ENCODE measurements at regions not wholly inside any gene's neighbourhood (a gene's known extent, or its start where the extent isn't known, plus 50 kb on each side); places are given as distances from the start of the nearest gene placed in this dataset.
A peak's percentile ranks its signal among the peaks of the same experiment; 100 is the strongest.

GRCh38 chr16:16867973-16868372, 489.0 kb downstream of the NPIPA7 start:
- Histone ChIP-seq H3K27ac (ENCODE audit: low read length) (no peak overlapping the region), H3K27me3 (ENCODE audit: insufficient read depth, low read length) (no peaks in the 10 kb centered on the region), H3K9ac (ENCODE audit: low read depth, low read length) (no peak overlapping the region), H3K4me1 (ENCODE audit: insufficient read depth, low read length) (peaks cover 14% of the 10 kb centered on the region; the same call in 1 of the 2 replicates), H3K9me3 (ENCODE audit: insufficient read depth, low read depth, low read length) (no peaks in the 10 kb centered on the region), H3K4me3 (ENCODE audit: low read length) (no peak overlapping the region; the same call in 1 of the 2 replicates), H3K36me3 (ENCODE audit: insufficient read depth, low read depth, low read length) (no peaks in the 10 kb centered on the region)

GRCh38 chr16:16868727-16869126, 489.8 kb downstream of the NPIPA7 start:
- H3K4me1 ChIP-seq (ENCODE audit: insufficient read depth, low read length) = peaks cover 14% of the 10 kb centered on the region; the same call in 1 of the 2 replicates
- H3K4me3 ChIP-seq (ENCODE audit: low read length) = peak overlapping the region; percentile 31; the same call in 1 of the 2 replicates
- no peaks in the 10 kb centered on the region for H3K9me3 ChIP-seq (ENCODE audit: insufficient read depth, low read depth, low read length)
- no peaks in the 10 kb centered on the region for H3K36me3 ChIP-seq (ENCODE audit: insufficient read depth, low read depth, low read length)
- no peaks in the 10 kb centered on the region for H3K27me3 ChIP-seq (ENCODE audit: insufficient read depth, low read length)
- H3K9ac ChIP-seq (ENCODE audit: low read depth, low read length) = peak overlapping the region; percentile 54; the same call in 1 of the 2 replicates
- H3K27ac ChIP-seq (ENCODE audit: low read length) = peak overlapping the region; percentile 59

- H3K4me3 ChIP-seq (ENCODE audit: low read length) = no peak overlapping the region
- H3K9me3 ChIP-seq (ENCODE audit: insufficient read depth, low read depth, low read length) = no peaks in the 10 kb centered on the region
- H3K27me3 ChIP-seq (ENCODE audit: insufficient read depth, low read length) = no peaks in the 10 kb centered on the region
- peaks cover 17% of the 10 kb centered on the region; the same call in 1 of the 2 replicates for H3K4me1 ChIP-seq (ENCODE audit: insufficient read depth, low read length)
- no peak overlapping the region for H3K9ac ChIP-seq (ENCODE audit: low read depth, low read length)
- H3K27ac ChIP-seq (ENCODE audit: low read length) = no peak overlapping the region
- H3K36me3 ChIP-seq (ENCODE audit: insufficient read depth, low read depth, low read length) = no peaks in the 10 kb centered on the region
Measured at GRCh38 chr16:16869746-16870145, 490.8 kb downstream of the NPIPA7 start.

- Histone ChIP-seq H3K9ac (ENCODE audit: low read depth, low read length) (no peak overlapping the region), H3K9me3 (ENCODE audit: insufficient read depth, low read depth, low read length) (no peaks in the 10 kb centered on the region), H3K27ac (ENCODE audit: low read length) (no peak overlapping the region), H3K27me3 (ENCODE audit: insufficient read depth, low read length) (no peaks in the 10 kb centered on the region), H3K4me3 (ENCODE audit: low read length) (no peak overlapping the region), H3K36me3 (ENCODE audit: insufficient read depth, low read depth, low read length) (no peaks in the 10 kb centered on the region), H3K4me1 (ENCODE audit: insufficient read depth, low read length) (peaks cover 17% of the 10 kb centered on the region; the same call in 1 of the 2 replicates)
Measured at GRCh38 chr16:16871196-16871595, 492.3 kb downstream of the NPIPA7 start.

- Histone ChIP-seq H3K27me3 (ENCODE audit: insufficient read depth, low read length) (no peaks in the 10 kb centered on the region), H3K4me1 (ENCODE audit: insufficient read depth, low read length) (peaks cover 10% of the 10 kb centered on the region), H3K9me3 (ENCODE audit: insufficient read depth, low read depth, low read length) (no peaks in the 10 kb centered on the region), H3K27ac (ENCODE audit: low read length) (no peak overlapping the region), H3K4me3 (ENCODE audit: low read length) (no peak overlapping the region), H3K36me3 (ENCODE audit: insufficient read depth, low read depth, low read length) (no peaks in the 10 kb centered on the region), H3K9ac (ENCODE audit: low read depth, low read length) (no peak overlapping the region)
Measured at GRCh38 chr16:16877061-16877460, 498.1 kb downstream of the NPIPA7 start.

GRCh38 chr16:16879567-16880251, 500.8 kb downstream of the NPIPA7 start:
- no peak overlapping the region for H3K27ac ChIP-seq (ENCODE audit: low read length)
- H3K9me3 ChIP-seq (ENCODE audit: insufficient read depth, low read depth, low read length) = no peaks in the 10 kb centered on the region
- H3K4me3 ChIP-seq (ENCODE audit: low read length) = no peak overlapping the region
- peaks cover 8% of the 10 kb centered on the region for H3K4me1 ChIP-seq (ENCODE audit: insufficient read depth, low read length)
- H3K9ac ChIP-seq (ENCODE audit: low read depth, low read length) = no peak overlapping the region
- H3K27me3 ChIP-seq (ENCODE audit: insufficient read depth, low read length) = no peaks in the 10 kb centered on the region
- H3K36me3 ChIP-seq (ENCODE audit: insufficient read depth, low read depth, low read length) = no peaks in the 10 kb centered on the region

GRCh38 chr16:16881814-16882213, 502.9 kb downstream of the NPIPA7 start:
- Histone ChIP-seq H3K27ac (ENCODE audit: low read length) (no peak overlapping the region), H3K4me1 (ENCODE audit: insufficient read depth, low read length) (peaks cover 8% of the 10 kb centered on the region), H3K36me3 (ENCODE audit: insufficient read depth, low read depth, low read length) (no peaks in the 10 kb centered on the region), H3K9me3 (ENCODE audit: insufficient read depth, low read depth, low read length) (no peaks in the 10 kb centered on the region), H3K4me3 (ENCODE audit: low read length) (no peak overlapping the region), H3K27me3 (ENCODE audit: insufficient read depth, low read length) (no peaks in the 10 kb centered on the region), H3K9ac (ENCODE audit: low read depth, low read length) (no peak overlapping the region)

- H3K36me3 ChIP-seq (ENCODE audit: insufficient read depth, low read depth, low read length) = no peaks in the 10 kb centered on the region
- H3K27ac ChIP-seq (ENCODE audit: low read length) = no peak overlapping the region
- no peak overlapping the region for H3K9ac ChIP-seq (ENCODE audit: low read depth, low read length)
- peaks cover 8% of the 10 kb centered on the region for H3K4me1 ChIP-seq (ENCODE audit: insufficient read depth, low read length)
- no peaks in the 10 kb centered on the region for H3K9me3 ChIP-seq (ENCODE audit: insufficient read depth, low read depth, low read length)
- no peak overlapping the region for H3K4me3 ChIP-seq (ENCODE audit: low read length)
- H3K27me3 ChIP-seq (ENCODE audit: insufficient read depth, low read length) = no peaks in the 10 kb centered on the region
Measured at GRCh38 chr16:16882766-16883165, 503.8 kb downstream of the NPIPA7 start.

- Histone ChIP-seq H3K9me3 (ENCODE audit: insufficient read depth, low read depth, low read length) (no peaks in the 10 kb centered on the region), H3K4me1 (ENCODE audit: insufficient read depth, low read length) (peaks cover 8% of the 10 kb centered on the region), H3K36me3 (ENCODE audit: insufficient read depth, low read depth, low read length) (no peaks in the 10 kb centered on the region), H3K9ac (ENCODE audit: low read depth, low read length) (no peak overlapping the region), H3K27me3 (ENCODE audit: insufficient read depth, low read length) (no peaks in the 10 kb centered on the region), H3K4me3 (ENCODE audit: low read length) (no peak overlapping the region), H3K27ac (ENCODE audit: low read length) (no peak overlapping the region)
Measured at GRCh38 chr16:16884451-16884850, 505.5 kb downstream of the NPIPA7 start.

GRCh38 chr16:16887193-16887592, 508.3 kb downstream of the NPIPA7 start:
- Histone ChIP-seq H3K27ac (ENCODE audit: low read length) (no peak overlapping the region), H3K4me3 (ENCODE audit: low read length) (no peak overlapping the region), H3K9ac (ENCODE audit: low read depth, low read length) (no peak overlapping the region), H3K36me3 (ENCODE audit: insufficient read depth, low read depth, low read length) (no peaks in the 10 kb centered on the region), H3K4me1 (ENCODE audit: insufficient read depth, low read length) (no peaks in the 10 kb centered on the region), H3K27me3 (ENCODE audit: insufficient read depth, low read length) (no peaks in the 10 kb centered on the region), H3K9me3 (ENCODE audit: insufficient read depth, low read depth, low read length) (no peaks in the 10 kb centered on the region)

GRCh38 chr16:16890964-16891363, 512.0 kb downstream of the NPIPA7 start:
- no peak overlapping the region for H3K9ac ChIP-seq (ENCODE audit: low read depth, low read length)
- no peaks in the 10 kb centered on the region for H3K27me3 ChIP-seq (ENCODE audit: insufficient read depth, low read length)
- H3K4me1 ChIP-seq (ENCODE audit: insufficient read depth, low read length) = no peaks in the 10 kb centered on the region
- H3K4me3 ChIP-seq (ENCODE audit: low read length) = no peak overlapping the region
- no peak overlapping the region for H3K27ac ChIP-seq (ENCODE audit: low read length)
- H3K9me3 ChIP-seq (ENCODE audit: insufficient read depth, low read depth, low read length) = no peaks in the 10 kb centered on the region
- no peaks in the 10 kb centered on the region for H3K36me3 ChIP-seq (ENCODE audit: insufficient read depth, low read depth, low read length)

GRCh38 chr16:16904601-16905000, 525.7 kb downstream of the NPIPA7 start:
- no peak overlapping the region for H3K4me3 ChIP-seq (ENCODE audit: low read length)
- H3K27ac ChIP-seq (ENCODE audit: low read length) = no peak overlapping the region
- no peaks in the 10 kb centered on the region for H3K27me3 ChIP-seq (ENCODE audit: insufficient read depth, low read length)
- no peaks in the 10 kb centered on the region for H3K36me3 ChIP-seq (ENCODE audit: insufficient read depth, low read depth, low read length)
- H3K9ac ChIP-seq (ENCODE audit: low read depth, low read length) = no peak overlapping the region
- H3K4me1 ChIP-seq (ENCODE audit: insufficient read depth, low read length) = no peaks in the 10 kb centered on the region
- peaks cover 2% of the 10 kb centered on the region; the same call in 1 of the 2 replicates for H3K9me3 ChIP-seq (ENCODE audit: insufficient read depth, low read depth, low read length)

All from iPS-20b (cell line).